ENCODE measurements at regions not wholly inside any gene's neighbourhood (a gene's known extent, or its start where the extent isn't known, plus 50 kb on each side); places are given as distances from the start of the nearest gene placed in this dataset.
"Not testable (repeated sequence)": the region's sequence is repeated elsewhere in the genome, so short reads cannot be mapped to it uniquely, and the experiment has no call there.

DNA sequence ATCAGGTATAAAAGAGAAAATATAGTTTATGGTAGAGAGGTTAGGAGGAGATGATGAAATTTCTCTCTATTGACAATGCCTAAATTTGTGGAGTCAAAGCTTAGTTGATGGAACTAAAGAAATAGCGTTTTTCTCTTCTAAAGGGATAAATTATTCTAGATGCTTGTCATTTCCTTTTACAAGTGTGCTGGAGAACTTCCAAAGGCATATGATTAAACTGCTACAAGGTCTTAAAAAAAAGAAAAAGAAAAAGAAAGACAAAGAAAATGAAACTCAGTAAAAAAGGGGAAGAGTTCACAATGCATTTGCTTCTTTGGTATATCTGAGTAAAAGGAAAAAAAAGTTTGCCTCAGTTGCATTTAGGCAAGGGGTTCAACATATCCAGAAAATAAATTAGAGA is 499.8 kb upstream of the PTCHD4 start:
- Histone ChIP-seq H3K9me3 (no peaks in the 10 kb centered on the region), H3K4me1 (no peaks in the 10 kb centered on the region), H3K36me3 (no peaks in the 10 kb centered on the region), H3K27me3 (no peaks in the 10 kb centered on the region), H3K4me3 (ENCODE audit: low read depth, low read length) (no peak overlapping the region)
- TF ChIP-seq, protein P1, sequence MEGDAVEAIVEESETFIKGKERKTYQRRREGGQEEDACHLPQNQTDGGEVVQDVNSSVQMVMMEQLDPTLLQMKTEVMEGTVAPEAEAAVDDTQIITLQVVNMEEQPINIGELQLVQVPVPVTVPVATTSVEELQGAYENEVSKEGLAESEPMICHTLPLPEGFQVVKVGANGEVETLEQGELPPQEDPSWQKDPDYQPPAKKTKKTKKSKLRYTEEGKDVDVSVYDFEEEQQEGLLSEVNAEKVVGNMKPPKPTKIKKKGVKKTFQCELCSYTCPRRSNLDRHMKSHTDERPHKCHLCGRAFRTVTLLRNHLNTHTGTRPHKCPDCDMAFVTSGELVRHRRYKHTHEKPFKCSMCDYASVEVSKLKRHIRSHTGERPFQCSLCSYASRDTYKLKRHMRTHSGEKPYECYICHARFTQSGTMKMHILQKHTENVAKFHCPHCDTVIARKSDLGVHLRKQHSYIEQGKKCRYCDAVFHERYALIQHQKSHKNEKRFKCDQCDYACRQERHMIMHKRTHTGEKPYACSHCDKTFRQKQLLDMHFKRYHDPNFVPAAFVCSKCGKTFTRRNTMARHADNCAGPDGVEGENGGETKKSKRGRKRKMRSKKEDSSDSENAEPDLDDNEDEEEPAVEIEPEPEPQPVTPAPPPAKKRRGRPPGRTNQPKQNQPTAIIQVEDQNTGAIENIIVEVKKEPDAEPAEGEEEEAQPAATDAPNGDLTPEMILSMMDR (IDR thresholded peaks at IDR 0.05; ENCODE audit: low read depth, low read length) = no peak
- no peak for DNase-seq

DNA sequence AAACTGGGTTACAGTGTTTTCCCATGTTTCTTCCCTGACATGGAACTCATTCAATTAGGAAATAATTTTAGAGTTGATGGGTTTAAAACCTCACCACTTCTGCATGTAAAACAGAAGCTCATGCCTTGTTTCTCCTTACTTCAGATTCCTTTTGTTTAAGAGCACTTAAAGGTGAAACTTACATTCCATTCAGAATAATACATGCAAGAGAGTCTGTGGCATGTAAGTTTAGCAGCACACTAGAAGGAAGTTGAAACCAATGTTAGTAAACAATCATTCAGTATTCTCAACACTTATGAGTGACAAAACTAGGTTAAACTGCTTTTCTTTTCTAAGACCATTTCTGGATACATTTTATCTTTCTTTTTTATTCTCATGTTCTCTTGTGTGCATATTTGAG is 495.6 kb upstream of the PTCHD4 start:
- TF ChIP-seq, protein P1 (IDR thresholded peaks at IDR 0.05; ENCODE audit: low read depth, low read length) = no peak
- DNase-seq = no peak
- Histone ChIP-seq H3K4me3 (ENCODE audit: low read depth, low read length) (no peak overlapping the region), H3K36me3 (no peaks in the 10 kb centered on the region), H3K9me3 (no peaks in the 10 kb centered on the region), H3K4me1 (no peaks in the 10 kb centered on the region), H3K27me3 (no peaks in the 10 kb centered on the region)

- Histone ChIP-seq H3K36me3 (no peaks in the 10 kb centered on the region), H3K9me3 (no peaks in the 10 kb centered on the region; the same call in 1 of the 2 replicates), H3K27me3 (no peaks in the 10 kb centered on the region), H3K4me1 (no peaks in the 10 kb centered on the region), H3K4me3 (ENCODE audit: low read depth, low read length) (no peak overlapping the region)
- no peak for DNase-seq
- TF ChIP-seq, protein P1 (IDR thresholded peaks at IDR 0.05; ENCODE audit: low read depth, low read length) = no peak
Observed at GRCh38 chr6:48597951-48598350, 487.0 kb upstream of the PTCHD4 start.

DNA sequence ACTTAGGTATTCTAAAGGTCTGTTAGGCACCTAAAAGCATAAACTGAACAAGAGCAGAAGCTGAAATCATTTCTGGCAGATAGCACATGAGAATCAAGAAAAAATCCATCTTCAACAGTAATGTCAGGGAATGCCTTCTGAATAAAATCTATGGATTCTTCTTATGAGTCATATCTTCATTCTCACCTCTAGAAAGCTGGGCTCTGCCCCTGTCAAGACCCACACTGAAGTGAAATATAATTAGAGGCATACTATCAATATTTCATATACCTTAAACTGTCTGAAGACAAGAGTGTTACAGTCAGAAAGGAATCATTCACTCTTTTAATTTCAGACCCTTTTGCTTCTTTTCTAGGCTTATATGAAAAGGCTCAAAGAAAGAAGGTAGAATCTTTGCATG is 485.8 kb upstream of the PTCHD4 start:
- H3K9me3 ChIP-seq = no peaks in the 10 kb centered on the region; the same call in 1 of the 2 replicates
- H3K4me3 ChIP-seq (ENCODE audit: low read depth, low read length) = no peak overlapping the region
- TF ChIP-seq, protein P1 (IDR thresholded peaks at IDR 0.05; ENCODE audit: low read depth, low read length) = no peak
- H3K36me3 ChIP-seq = no peaks in the 10 kb centered on the region
- H3K4me1 ChIP-seq = no peaks in the 10 kb centered on the region
- H3K27me3 ChIP-seq = no peaks in the 10 kb centered on the region
- no peak for DNase-seq

- not testable (repeated sequence) for H3K4me3 ChIP-seq (ENCODE audit: low read depth, low read length); DNase-seq; H3K9me3 ChIP-seq; H3K27me3 ChIP-seq; H3K36me3 ChIP-seq; H3K4me1 ChIP-seq
Observed at GRCh38 chr6:48591158-48591557, 480.2 kb upstream of the PTCHD4 start.

GRCh38 chr6:48584846-48585245 is 473.8 kb upstream of the PTCHD4 start:
- TF ChIP-seq, protein P1 (IDR thresholded peaks at IDR 0.05; ENCODE audit: low read depth, low read length) = no peak
- no peak for DNase-seq
- Histone ChIP-seq H3K9me3 (no peaks in the 10 kb centered on the region), H3K36me3 (no peaks in the 10 kb centered on the region), H3K4me3 (ENCODE audit: low read depth, low read length) (no peak overlapping the region), H3K27me3 (no peaks in the 10 kb centered on the region), H3K4me1 (no peaks in the 10 kb centered on the region)

GRCh38 chr6:48570656-48571055 is 459.7 kb upstream of the PTCHD4 start:
- no peaks in the 10 kb centered on the region for H3K36me3 ChIP-seq
- no peaks in the 10 kb centered on the region; the same call in 1 of the 2 replicates for H3K4me1 ChIP-seq
- H3K4me3 ChIP-seq (ENCODE audit: low read depth, low read length) = no peak overlapping the region
- no peak for DNase-seq
- H3K9me3 ChIP-seq = no peaks in the 10 kb centered on the region
- H3K27me3 ChIP-seq = no peaks in the 10 kb centered on the region
- TF ChIP-seq, protein P1 (IDR thresholded peaks at IDR 0.05; ENCODE audit: low read depth, low read length) = no peak
